Natural killer cell (primary cell): ENCODE measurements at regions not wholly inside any gene's neighbourhood (a gene's known extent, or its start where the extent isn't known, plus 50 kb on each side); places are given as distances from the start of the nearest gene placed in this dataset.

Source experiments
- ATAC-seq, 3 donors: fragments of 150-1000 bp in 2 of 3; fragments of 200-7000 bp in 1 of 3; cut with Tn5 transposase; 1 replicate in 1 of 3; 2 replicates in 2 of 3; pipeline ENCODE4 v1.10.0; 2021; ENCODE audit warnings: mild to moderate bottlenecking in 2 of 3, moderate library complexity in 2 of 3
- DNase-seq, 2 donors: peaks; one replicate each; pipeline versions ENCODE4 v3.0.0 to v3.0.0-alpha.2; 2013 to 2021; ENCODE audit warnings: mixed read lengths in 1 of 2
- H3K27ac ChIP-seq: one replicate; pipeline ENCODE4 v1.5.1; 2013; ENCODE audit warnings: mild to moderate bottlenecking, low read length
- H3K27me3 ChIP-seq: one replicate; pipeline ENCODE4 v1.6.1; 2013; ENCODE audit warnings: low read length; ENCODE audit not compliant: control insufficient read depth, insufficient read depth
- H3K36me3 ChIP-seq: one replicate; pipeline ENCODE4 v1.6.1; 2013; ENCODE audit warnings: low read length; ENCODE audit not compliant: control insufficient read depth, insufficient read depth
- H3K4me1 ChIP-seq: one replicate; pipeline ENCODE4 v1.6.1; 2013; ENCODE audit warnings: low read length; ENCODE audit not compliant: control insufficient read depth, insufficient read depth
- H3K4me3 ChIP-seq: one replicate; pipeline ENCODE4 v1.5.1; 2013; ENCODE audit warnings: low read length
- H3K9me3 ChIP-seq: one replicate; pipeline ENCODE4 v1.6.1; 2013; ENCODE audit warnings: low read length; ENCODE audit not compliant: control insufficient read depth, insufficient read depth
- H3K27ac Mint-ChIP-seq, 2 donors: one replicate each; pipeline ENCODE4 v1.8.0; 2022; ENCODE audit warnings: mild to moderate bottlenecking in 2 of 2, mixed read lengths in 2 of 2, moderate library complexity in 1 of 2
- H3K27me3 Mint-ChIP-seq, 2 donors: one replicate each; pipeline ENCODE4 v1.8.0; 2022; ENCODE audit warnings: low read depth in 2 of 2, mixed read lengths in 2 of 2
- H3K36me3 Mint-ChIP-seq: one replicate; pipeline ENCODE4 v1.8.0; 2022; ENCODE audit warnings: mixed read lengths
- H3K4me1 Mint-ChIP-seq, 2 donors: one replicate each; pipeline ENCODE4 v1.8.0; 2022; ENCODE audit warnings: mixed read lengths in 2 of 2
- H3K4me3 Mint-ChIP-seq: one replicate; pipeline ENCODE4 v1.8.0; 2022; ENCODE audit warnings: mild to moderate bottlenecking, moderate library complexity, mixed read lengths
- H3K9me3 Mint-ChIP-seq, 2 donors: one replicate each; pipeline ENCODE4 v1.8.0; 2022; ENCODE audit warnings: mixed read lengths in 2 of 2
- WGBS: methylation state at CpG from one replicate; pipeline ENCODE4 v1.1.7; 2013; ENCODE audit warnings: missing lambda C conversion rate; ENCODE audit not compliant: insufficient coverage; 5-methylcytosine and 5-hydroxymethylcytosine counted together
- intact Hi-C: fragments of 100-400 bp; cut with micrococcal nuclease; formaldehyde crosslinking; loops from one replicate; pipeline ENCODE4 v1.14.2; 2022
- TF ChIP-seq, protein P1 (sequence below): fragments of 200-600 bp; IDR thresholded peaks from one replicate; pipeline ENCODE4 v1.8.0; 2022; ENCODE audit warnings: antibody characterized with exemption

DNA sequence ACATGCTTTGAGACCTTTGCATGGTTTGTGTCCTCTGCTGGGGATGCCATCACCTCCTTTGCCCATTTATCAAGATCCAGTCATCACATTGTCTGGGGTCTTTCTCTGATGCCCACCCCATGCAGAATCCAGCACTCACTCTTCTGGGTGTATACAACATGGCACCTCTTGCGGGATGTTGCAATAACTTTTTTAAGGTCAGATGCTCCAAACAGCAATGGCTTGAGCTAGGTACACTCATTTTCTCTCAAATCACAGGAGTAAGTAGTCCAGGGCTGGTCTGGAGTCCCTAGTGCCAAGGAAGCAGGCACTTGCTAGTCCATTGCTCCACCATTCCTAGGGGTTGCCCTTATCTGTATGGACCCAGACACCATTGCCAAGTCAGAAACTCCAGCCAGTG lies 196.6 kb upstream of the KCNG1 start:
- H3K4me3 Mint-ChIP-seq, result no peak overlapping the region
- intact Hi-C loops, result loop anchor here (10.0 kb wide), 1 partner anchor 375 kb away; no protein-coding TSS in a partner anchor
- TF ChIP-seq, protein P1, sequence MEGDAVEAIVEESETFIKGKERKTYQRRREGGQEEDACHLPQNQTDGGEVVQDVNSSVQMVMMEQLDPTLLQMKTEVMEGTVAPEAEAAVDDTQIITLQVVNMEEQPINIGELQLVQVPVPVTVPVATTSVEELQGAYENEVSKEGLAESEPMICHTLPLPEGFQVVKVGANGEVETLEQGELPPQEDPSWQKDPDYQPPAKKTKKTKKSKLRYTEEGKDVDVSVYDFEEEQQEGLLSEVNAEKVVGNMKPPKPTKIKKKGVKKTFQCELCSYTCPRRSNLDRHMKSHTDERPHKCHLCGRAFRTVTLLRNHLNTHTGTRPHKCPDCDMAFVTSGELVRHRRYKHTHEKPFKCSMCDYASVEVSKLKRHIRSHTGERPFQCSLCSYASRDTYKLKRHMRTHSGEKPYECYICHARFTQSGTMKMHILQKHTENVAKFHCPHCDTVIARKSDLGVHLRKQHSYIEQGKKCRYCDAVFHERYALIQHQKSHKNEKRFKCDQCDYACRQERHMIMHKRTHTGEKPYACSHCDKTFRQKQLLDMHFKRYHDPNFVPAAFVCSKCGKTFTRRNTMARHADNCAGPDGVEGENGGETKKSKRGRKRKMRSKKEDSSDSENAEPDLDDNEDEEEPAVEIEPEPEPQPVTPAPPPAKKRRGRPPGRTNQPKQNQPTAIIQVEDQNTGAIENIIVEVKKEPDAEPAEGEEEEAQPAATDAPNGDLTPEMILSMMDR, result no peak
- DNase-seq (no peak), ATAC-seq (no peak)
- no peak overlapping the region for H3K4me3 ChIP-seq
- H3K36me3 ChIP-seq, result no peaks in the 10 kb centered on the region
- H3K27me3 ChIP-seq, result peaks cover 6% of the 10 kb centered on the region
- no peaks in the 10 kb centered on the region for H3K36me3 Mint-ChIP-seq
- H3K27ac ChIP-seq, result no peak overlapping the region
- H3K4me1 Mint-ChIP-seq, result peaks cover 5 to 9% of the 10 kb centered on the region in 2 donors
- H3K27me3 Mint-ChIP-seq, result peaks cover 40 to 67% of the 10 kb centered on the region in 2 donors
- no peak overlapping the region for H3K27ac Mint-ChIP-seq
- peaks cover 0 to 2% of the 10 kb centered on the region in 2 donors for H3K9me3 Mint-ChIP-seq
- H3K4me1 ChIP-seq, result no peaks in the 10 kb centered on the region
- peaks cover 7% of the 10 kb centered on the region for H3K9me3 ChIP-seq
- WGBS, result 94% methylated on average over 1 of the region's 1 CpG

GRCh38 chr20:51218603-51219002 lies 195.7 kb upstream of the KCNG1 start:
- DNase-seq, result no peak
- Histone ChIP-seq H3K4me1 (no peaks in the 10 kb centered on the region), H3K27me3 (peaks cover 6% of the 10 kb centered on the region), H3K27ac (no peak overlapping the region), H3K4me3 (no peak overlapping the region), H3K36me3 (no peaks in the 10 kb centered on the region), H3K9me3 (peaks cover 7% of the 10 kb centered on the region)
- no peak overlapping the region for H3K4me3 Mint-ChIP-seq
- ATAC-seq, result no peak
- no CpG with 5 or more reads among the region's 1 CpG for WGBS
- peaks cover 40 to 73% of the 10 kb centered on the region in 2 donors for H3K27me3 Mint-ChIP-seq
- TF ChIP-seq, protein P1, result no peak
- intact Hi-C loops, result loop anchor here (10.0 kb wide), 1 partner anchor 376 kb away; no protein-coding TSS in a partner anchor
- H3K27ac Mint-ChIP-seq, result no peak overlapping the region
- peaks cover 0 to 2% of the 10 kb centered on the region in 2 donors for H3K9me3 Mint-ChIP-seq
- H3K4me1 Mint-ChIP-seq, result peaks cover 5 to 9% of the 10 kb centered on the region in 2 donors
- no peaks in the 10 kb centered on the region for H3K36me3 Mint-ChIP-seq

GRCh38 chr20:51217347-51218045 lies 194.6 kb upstream of the KCNG1 start:
- ATAC-seq, result no peak
- H3K4me1 Mint-ChIP-seq, result peaks cover 5 to 9% of the 10 kb centered on the region in 2 donors
- no peaks in the 10 kb centered on the region for H3K4me1 ChIP-seq
- TF ChIP-seq, protein P1, result no peak
- peaks cover 7% of the 10 kb centered on the region for H3K9me3 ChIP-seq
- intact Hi-C loops, result loop anchor here (10.0 kb wide), 1 partner anchor 377 kb away; no protein-coding TSS in a partner anchor
- no peak overlapping the region for H3K4me3 Mint-ChIP-seq
- H3K27ac ChIP-seq, result no peak overlapping the region
- H3K27ac Mint-ChIP-seq, result no peak overlapping the region
- no peaks in the 10 kb centered on the region for H3K36me3 ChIP-seq
- DNase-seq, result no peak
- peaks cover 37 to 70% of the 10 kb centered on the region in 2 donors for H3K27me3 Mint-ChIP-seq
- WGBS, result 92% methylated on average over 3 of the region's 3 CpGs
- no peaks in the 10 kb centered on the region for H3K36me3 Mint-ChIP-seq
- H3K27me3 ChIP-seq, result peaks cover 6% of the 10 kb centered on the region
- peaks cover 0 to 2% of the 10 kb centered on the region in 2 donors for H3K9me3 Mint-ChIP-seq
- no peak overlapping the region for H3K4me3 ChIP-seq
